Testis (tissue), 2 donors: ENCODE measurements at regions not wholly inside any gene's neighbourhood (a gene's known extent, or its start where the extent isn't known, plus 50 kb on each side); places are given as distances from the start of the nearest gene placed in this dataset.

ENCODE experiments used
- POLR2A ChIP-seq: fragments of 450-650 bp; IDR thresholded peaks from one replicate; pipeline ENCODE4 v1.6.1; 2017; ENCODE audit warnings: antibody characterized with exemption, mild to moderate bottlenecking, moderate library complexity
- TF ChIP-seq, protein P1 (sequence below), 3 experiments: fragments of 450-650 bp in 2 of 3; fragments of 200-600 bp in 1 of 3; sonication (generic) in 1 of 3; IDR thresholded peaks; one replicate each; pipeline ENCODE4 v1.5.1; 2016 to 2019; ENCODE audit warnings: antibody characterized with exemption in 3 of 3, mild to moderate bottlenecking in 2 of 3, moderate library complexity in 1 of 3

DNA sequence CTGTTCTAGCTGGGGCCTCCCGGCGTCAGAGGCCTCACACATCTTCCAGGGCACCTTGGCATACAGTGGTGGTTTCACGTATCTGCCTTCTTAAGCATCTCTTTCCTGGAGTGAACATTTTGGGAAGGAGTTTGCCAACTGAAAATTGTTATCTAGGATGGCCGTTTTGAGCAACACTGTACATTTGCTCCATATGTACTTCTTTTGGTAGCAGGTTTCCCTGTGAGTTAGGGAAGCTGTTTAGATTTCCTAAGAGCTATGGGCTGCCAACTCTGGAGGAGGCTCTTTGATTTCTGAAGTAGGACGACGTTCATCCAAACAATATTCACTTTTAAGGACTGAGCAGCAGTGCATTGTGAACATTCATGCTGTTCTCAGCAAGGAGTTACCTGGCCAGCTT lies 665.9 kb downstream of the SQOR start:
- TF ChIP-seq, protein P1, sequence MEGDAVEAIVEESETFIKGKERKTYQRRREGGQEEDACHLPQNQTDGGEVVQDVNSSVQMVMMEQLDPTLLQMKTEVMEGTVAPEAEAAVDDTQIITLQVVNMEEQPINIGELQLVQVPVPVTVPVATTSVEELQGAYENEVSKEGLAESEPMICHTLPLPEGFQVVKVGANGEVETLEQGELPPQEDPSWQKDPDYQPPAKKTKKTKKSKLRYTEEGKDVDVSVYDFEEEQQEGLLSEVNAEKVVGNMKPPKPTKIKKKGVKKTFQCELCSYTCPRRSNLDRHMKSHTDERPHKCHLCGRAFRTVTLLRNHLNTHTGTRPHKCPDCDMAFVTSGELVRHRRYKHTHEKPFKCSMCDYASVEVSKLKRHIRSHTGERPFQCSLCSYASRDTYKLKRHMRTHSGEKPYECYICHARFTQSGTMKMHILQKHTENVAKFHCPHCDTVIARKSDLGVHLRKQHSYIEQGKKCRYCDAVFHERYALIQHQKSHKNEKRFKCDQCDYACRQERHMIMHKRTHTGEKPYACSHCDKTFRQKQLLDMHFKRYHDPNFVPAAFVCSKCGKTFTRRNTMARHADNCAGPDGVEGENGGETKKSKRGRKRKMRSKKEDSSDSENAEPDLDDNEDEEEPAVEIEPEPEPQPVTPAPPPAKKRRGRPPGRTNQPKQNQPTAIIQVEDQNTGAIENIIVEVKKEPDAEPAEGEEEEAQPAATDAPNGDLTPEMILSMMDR (IDR thresholded peaks at IDR 0.05) = no peak
- no peak for TF ChIP-seq POLR2A
